ENCODE measurements at regions not wholly inside any gene's neighbourhood (a gene's known extent, or its start where the extent isn't known, plus 50 kb on each side); places are given as distances from the start of the nearest gene placed in this dataset.
"Not testable (repeated sequence)": the region's sequence is repeated elsewhere in the genome, so short reads cannot be mapped to it uniquely, and the experiment has no call there.

DNA sequence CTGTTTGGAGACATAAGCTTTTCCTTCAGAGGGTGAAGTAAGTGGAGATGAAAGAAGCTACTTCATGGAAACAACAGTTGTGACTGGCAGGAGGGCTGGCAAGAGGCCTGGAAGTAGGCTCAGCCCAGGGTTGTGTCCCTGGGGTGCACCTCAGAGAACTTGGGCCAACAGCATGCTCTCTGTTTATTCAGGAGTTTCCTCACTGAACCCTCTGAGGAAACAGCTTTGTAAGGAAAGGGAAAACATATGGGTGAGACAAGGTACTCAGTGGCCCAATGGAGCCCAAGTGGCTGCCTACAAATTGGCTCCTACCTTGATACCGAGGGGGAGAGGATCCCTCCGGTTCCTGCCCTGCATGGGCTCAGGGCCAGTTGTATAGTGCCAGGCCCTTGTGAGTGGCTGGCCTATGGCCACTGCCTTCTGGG, 115.5 kb upstream of the ITGA6 start:
- TF ChIP-seq, protein P1, sequence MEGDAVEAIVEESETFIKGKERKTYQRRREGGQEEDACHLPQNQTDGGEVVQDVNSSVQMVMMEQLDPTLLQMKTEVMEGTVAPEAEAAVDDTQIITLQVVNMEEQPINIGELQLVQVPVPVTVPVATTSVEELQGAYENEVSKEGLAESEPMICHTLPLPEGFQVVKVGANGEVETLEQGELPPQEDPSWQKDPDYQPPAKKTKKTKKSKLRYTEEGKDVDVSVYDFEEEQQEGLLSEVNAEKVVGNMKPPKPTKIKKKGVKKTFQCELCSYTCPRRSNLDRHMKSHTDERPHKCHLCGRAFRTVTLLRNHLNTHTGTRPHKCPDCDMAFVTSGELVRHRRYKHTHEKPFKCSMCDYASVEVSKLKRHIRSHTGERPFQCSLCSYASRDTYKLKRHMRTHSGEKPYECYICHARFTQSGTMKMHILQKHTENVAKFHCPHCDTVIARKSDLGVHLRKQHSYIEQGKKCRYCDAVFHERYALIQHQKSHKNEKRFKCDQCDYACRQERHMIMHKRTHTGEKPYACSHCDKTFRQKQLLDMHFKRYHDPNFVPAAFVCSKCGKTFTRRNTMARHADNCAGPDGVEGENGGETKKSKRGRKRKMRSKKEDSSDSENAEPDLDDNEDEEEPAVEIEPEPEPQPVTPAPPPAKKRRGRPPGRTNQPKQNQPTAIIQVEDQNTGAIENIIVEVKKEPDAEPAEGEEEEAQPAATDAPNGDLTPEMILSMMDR (IDR thresholded peaks at IDR 0.05): no peak
- Mint-ChIP-seq H3K27ac (ENCODE audit: unreplicated experiment) (no peak overlapping the region), H3K4me1 (ENCODE audit: low read depth) (peaks cover 8% of the 10 kb centered on the region), H3K4me3 (ENCODE audit: unreplicated experiment) (no peak overlapping the region), H3K36me3 (ENCODE audit: low read depth) (no peaks in the 10 kb centered on the region), H3K27me3 (ENCODE audit: low read depth) (no peaks in the 10 kb centered on the region), H3K9me3 (ENCODE audit: low read depth) (no peaks in the 10 kb centered on the region)
- no peak for DNase-seq (ENCODE audit: low spot score)

DNA sequence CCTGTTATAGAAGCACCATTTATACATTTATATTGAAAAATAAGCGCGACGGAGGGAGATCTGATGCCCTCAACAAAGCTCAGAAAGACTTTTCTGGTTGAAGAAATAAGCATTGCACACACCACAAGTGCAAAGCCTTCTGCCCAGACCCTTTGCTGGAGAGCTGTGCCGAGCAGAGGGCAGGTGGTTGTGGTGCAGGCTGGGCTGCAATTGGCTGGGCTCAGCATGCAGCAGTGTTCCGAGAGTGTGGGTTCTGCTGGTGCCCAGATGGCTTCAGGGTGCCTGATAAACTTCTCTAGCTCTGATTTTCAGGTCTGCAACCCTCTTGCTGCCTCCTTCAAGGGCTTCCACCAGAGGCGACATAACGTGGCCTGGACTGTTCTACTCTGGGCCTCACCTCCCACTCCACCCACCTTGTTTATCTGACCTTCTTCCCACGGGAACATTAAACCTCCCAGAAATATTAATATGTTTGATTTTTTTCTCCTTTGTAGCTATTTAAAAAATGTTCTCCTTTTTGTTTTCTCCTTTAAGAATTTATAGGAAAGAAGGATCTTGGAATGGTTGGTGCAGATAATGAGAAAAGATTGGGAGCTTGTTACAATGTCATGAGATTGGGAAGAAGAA, 113.6 kb upstream of the ITGA6 start:
- no peak overlapping the region for H3K27ac Mint-ChIP-seq (ENCODE audit: unreplicated experiment)
- no peak overlapping the region for H3K4me3 Mint-ChIP-seq (ENCODE audit: unreplicated experiment)
- H3K4me1 Mint-ChIP-seq (ENCODE audit: low read depth): peaks cover 3% of the 10 kb centered on the region
- no peaks in the 10 kb centered on the region for H3K27me3 Mint-ChIP-seq (ENCODE audit: low read depth)
- TF ChIP-seq, protein P1 (IDR thresholded peaks at IDR 0.05): no peak
- no peak for DNase-seq (ENCODE audit: low spot score)
- no peaks in the 10 kb centered on the region for H3K36me3 Mint-ChIP-seq (ENCODE audit: low read depth)
- no peaks in the 10 kb centered on the region for H3K9me3 Mint-ChIP-seq (ENCODE audit: low read depth)

DNA sequence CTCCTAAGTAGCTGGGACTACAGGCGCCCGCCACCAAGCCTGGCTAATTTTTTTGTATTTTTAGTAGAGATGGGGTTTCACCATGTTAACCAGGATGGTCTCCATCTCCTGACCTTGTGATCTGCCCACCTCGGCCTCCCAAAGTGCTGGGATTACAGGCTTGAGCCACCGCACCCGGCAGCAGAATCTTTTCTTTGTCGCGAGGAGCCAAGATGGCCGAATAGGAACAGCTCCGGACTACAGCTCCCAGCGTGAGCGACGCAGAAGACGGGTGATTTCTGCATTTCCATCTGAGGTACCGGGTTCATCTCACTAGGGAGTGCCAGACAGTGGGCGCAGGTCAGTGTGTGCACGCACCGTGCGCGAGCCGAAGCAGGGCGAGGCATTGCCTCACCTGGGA, 112.3 kb upstream of the ITGA6 start:
- H3K4me3 Mint-ChIP-seq (ENCODE audit: unreplicated experiment); DNase-seq (ENCODE audit: low spot score); H3K27ac Mint-ChIP-seq (ENCODE audit: unreplicated experiment); H3K4me1 Mint-ChIP-seq (ENCODE audit: low read depth); H3K27me3 Mint-ChIP-seq (ENCODE audit: low read depth); H3K36me3 Mint-ChIP-seq (ENCODE audit: low read depth); H3K9me3 Mint-ChIP-seq (ENCODE audit: low read depth): not testable (repeated sequence)

DNA sequence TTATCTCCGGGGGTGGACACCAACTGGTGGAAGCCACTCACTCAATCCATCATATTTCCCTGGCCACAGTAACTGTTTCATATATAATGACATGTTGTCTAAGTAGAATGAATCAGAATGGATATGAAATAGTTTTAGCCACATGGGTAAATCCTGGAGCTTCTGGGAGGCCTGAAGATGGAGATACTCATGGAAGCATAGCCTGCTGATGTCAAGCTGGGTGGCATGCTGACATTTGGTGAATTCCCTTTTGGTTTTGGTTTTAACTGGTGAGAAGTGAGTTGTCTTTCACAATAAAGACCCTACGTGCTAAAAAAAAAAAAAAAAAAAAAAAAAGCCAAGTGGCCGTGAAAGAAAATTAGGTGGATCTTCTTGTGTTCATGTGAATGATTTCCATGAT, 105.3 kb upstream of the ITGA6 start:
- TF ChIP-seq, protein P1 (IDR thresholded peaks at IDR 0.05): no peak
- no peak for DNase-seq (ENCODE audit: low spot score)
- Mint-ChIP-seq H3K4me3 (ENCODE audit: unreplicated experiment) (no peak overlapping the region), H3K27ac (ENCODE audit: unreplicated experiment) (no peak overlapping the region), H3K4me1 (ENCODE audit: low read depth) (peaks cover 12% of the 10 kb centered on the region), H3K9me3 (ENCODE audit: low read depth) (peaks cover 3% of the 10 kb centered on the region), H3K27me3 (ENCODE audit: low read depth) (no peaks in the 10 kb centered on the region), H3K36me3 (ENCODE audit: low read depth) (no peaks in the 10 kb centered on the region)

DNA sequence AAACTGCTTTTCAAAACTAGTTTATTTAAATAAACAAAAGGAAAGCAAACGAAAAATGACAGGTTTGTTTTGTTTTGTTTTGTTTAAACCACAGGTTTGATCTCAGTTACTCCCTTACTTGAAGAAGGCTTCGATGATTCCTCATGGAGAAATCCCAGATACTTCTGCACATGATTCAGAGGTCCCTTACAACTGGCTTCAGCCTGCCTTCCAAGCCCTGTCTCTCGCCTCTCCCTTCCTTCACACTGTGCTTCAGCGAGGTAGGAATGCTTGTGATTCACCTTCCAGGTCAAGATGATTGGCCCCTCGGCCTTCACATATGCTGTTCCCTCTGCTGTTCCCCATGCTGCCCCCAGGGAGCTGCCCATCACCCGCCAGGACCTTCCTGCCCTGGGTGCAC, 104.1 kb upstream of the ITGA6 start:
- peaks cover 12% of the 10 kb centered on the region for H3K4me1 Mint-ChIP-seq (ENCODE audit: low read depth)
- no peaks in the 10 kb centered on the region for H3K27me3 Mint-ChIP-seq (ENCODE audit: low read depth)
- H3K9me3 Mint-ChIP-seq (ENCODE audit: low read depth): peaks cover 3% of the 10 kb centered on the region
- H3K36me3 Mint-ChIP-seq (ENCODE audit: low read depth): no peaks in the 10 kb centered on the region
- no peak overlapping the region for H3K27ac Mint-ChIP-seq (ENCODE audit: unreplicated experiment)
- no peak overlapping the region for H3K4me3 Mint-ChIP-seq (ENCODE audit: unreplicated experiment)
- TF ChIP-seq, protein P1 (IDR thresholded peaks at IDR 0.05): no peak
- DNase-seq (ENCODE audit: low spot score): no peak

Measured in chondrocyte (in vitro differentiated cells).